ENCODE measurements at regions not wholly inside any gene's neighbourhood (a gene's known extent, or its start where the extent isn't known, plus 50 kb on each side); places are given as distances from the start of the nearest gene placed in this dataset.

DNA sequence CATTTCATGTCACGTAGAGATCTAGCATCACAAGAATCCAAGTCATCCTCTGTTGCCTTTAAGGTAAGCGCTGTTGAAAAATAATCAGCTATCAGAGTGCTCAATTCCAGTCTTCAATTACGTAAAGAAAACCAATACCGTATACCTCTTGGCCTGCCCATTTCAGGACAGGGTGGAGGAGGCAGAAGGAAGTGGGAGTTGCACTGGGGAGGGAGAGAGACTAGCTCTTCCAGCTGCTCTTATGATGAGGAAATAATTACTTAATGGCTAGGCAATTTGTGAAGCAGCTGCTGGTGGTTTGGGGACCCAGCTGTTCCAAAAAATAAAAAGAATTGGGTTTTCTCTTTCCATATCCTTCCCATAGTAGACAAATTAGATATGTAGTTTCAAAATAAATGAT lies 365.8 kb upstream of the MCTP2 start:
- DNase-seq = peak; percentile 47

- DNase-seq = no peak
Measured at GRCh38 chr15:93862791-93863190, 368.6 kb upstream of the MCTP2 start.

- no peak for DNase-seq
Measured at GRCh38 chr15:93861956-93862741, 369.2 kb upstream of the MCTP2 start.

DNA sequence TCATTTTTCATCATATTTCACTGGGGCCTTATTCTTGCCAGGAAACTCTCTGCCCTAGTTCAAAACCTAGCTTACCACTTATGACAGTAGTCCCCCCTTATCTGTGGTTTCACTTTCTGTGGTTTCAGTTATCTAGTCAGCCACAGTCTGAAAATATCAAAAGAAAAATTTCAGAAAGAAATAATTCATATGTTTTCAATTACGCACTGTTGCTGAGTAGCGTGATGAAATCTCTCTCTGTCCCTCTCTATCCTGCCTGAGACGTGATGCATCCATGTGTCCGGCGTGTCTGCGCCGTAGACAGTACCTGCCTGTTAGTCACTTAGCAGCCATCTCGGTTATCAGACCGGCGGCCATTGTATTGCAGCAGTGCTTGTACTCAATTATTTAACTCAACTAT lies 369.9 kb upstream of the MCTP2 start:
- peak; percentile 43 for DNase-seq

DNA sequence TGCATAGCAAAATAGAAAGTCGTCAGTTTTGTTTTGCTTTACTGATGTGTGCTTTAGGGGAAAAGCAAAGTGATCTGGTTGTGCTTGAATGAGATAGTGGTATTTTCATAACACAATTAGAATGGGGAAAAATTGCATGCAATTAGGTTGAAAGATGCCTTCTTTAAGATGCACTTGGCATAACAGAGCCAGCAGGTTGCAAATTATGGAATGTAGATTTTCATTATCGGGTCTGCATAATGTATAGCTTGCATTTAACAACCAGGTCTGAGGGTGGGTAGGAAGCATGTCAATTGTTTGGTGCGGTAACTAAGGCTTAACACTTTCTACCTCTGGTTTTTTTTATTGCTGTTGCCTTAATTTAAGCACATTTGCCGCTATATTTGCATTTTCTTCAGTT lies 370.7 kb upstream of the MCTP2 start:
- DNase-seq = no peak

DNA sequence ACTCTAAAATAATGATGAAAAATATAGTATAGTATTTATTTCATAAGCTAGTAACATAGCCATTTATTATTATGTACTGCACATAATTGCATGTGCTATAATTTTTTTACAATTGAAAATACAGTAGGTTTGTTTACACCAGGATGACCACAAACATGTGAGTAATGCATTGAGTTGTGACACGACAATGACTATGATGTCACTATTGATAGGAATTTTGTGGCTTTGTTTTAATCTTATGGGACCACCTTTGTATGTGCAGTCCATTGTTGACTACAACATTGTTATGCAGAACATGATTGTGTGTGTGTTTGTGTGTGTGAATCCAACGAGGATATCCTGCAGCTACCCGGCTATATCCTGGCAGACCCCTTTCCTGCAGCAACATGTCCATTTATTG lies 372.2 kb upstream of the MCTP2 start:
- DNase-seq = no peak

DNA sequence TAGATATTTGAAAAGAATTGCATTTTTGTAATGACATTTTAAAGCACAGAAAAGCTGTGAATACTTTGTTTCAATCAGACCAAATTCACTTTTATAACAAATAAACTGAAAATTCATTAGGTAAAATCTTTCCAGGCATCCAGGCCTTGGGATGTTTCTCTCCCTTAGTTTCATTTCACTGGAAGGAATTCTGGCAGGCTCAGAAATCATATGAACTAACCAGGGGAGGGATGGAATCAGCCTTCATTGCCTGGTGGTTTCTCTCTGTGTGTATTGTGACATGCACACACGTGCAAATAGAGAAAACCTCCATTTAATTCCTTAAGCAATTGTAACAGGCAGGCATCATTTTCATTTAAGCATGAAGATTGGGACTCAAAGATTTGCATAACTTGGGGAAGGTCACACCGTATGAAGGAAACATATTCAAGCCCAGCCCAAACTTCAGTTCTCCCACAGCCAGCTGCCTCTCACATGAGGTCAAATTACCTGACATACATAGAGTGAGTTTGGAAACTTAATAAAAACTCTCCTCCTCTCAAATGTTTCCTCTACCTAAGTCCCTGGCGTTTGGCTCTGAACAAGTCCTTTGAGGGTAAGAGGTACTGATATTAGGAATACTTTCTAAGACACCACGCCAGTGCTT lies 376.1 kb upstream of the MCTP2 start:
- no peak for DNase-seq

DNA sequence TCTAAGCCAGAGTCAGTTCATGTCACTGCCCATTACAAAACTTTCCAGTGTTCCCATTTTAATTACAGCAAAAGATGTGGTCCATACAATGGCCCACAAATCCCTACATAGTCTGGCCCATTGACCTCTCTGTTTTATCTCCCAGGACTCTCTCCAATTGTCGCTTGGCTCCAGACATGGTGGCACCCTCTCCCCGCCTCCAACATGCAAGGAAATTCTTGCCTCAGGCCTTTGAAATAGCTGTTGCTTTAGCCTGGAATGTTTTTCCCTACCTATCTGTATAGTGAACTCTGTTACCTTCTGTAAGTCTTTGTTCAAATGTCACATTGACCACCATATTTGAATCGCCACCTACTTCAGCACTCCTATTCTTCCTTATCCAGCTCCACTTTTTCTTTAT lies 377.3 kb upstream of the MCTP2 start:
- no peak for DNase-seq

- DNase-seq = no peak
Measured at GRCh38 chr15:93852761-93853160, 378.6 kb upstream of the MCTP2 start.

DNA sequence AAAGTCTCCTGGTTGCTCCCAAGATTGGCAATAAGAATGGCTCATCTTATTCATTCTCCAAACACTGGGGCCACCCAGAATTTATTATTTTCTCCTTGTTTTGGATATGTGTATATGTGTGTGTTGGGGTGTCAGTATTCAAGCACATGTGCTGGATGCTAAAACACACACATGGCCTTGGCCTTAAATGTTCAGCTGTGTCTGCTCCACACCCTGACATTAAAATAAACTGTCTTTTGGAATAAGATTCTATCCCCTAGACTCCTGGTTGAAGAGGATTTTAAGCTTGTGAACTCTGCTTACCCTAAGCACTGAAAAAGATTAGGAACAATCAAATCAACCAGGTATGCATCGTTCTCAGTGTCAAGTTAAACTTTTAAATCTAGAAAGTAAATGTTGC lies 382.9 kb upstream of the MCTP2 start:
- DNase-seq = peak; percentile 57

- DNase-seq = no peak
Measured at GRCh38 chr15:93848076-93848475, 383.3 kb upstream of the MCTP2 start.

DNA sequence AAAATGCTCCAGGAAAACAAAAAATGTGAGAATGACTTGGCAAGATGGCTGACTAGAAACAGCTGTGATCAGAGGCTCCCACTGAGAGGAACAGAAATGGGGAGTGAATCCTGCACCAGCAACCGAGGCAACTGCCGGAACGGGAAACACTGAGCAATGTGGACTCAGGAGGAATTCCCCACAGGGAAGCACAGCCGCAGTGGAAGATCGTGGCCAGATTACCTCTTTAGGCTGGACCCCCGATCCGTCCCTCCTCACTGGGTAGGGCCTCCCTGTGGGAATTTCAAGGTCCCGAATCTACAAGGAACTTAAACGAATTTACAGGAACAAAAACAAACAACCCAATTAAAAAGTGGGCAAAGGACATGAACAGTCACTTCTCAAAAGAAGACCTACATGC lies 385.2 kb upstream of the MCTP2 start:
- DNase-seq = no peak

- DNase-seq = no peak
Measured at GRCh38 chr15:93837450-93837849, 393.9 kb upstream of the MCTP2 start.

GRCh38 chr15:93835344-93835743 lies 396.0 kb upstream of the MCTP2 start:
- DNase-seq = no peak

- no peak for DNase-seq
Measured at GRCh38 chr15:93831641-93832040, 399.7 kb upstream of the MCTP2 start.

GRCh38 chr15:93830221-93831080 lies 400.9 kb upstream of the MCTP2 start:
- DNase-seq = no peak

DNA sequence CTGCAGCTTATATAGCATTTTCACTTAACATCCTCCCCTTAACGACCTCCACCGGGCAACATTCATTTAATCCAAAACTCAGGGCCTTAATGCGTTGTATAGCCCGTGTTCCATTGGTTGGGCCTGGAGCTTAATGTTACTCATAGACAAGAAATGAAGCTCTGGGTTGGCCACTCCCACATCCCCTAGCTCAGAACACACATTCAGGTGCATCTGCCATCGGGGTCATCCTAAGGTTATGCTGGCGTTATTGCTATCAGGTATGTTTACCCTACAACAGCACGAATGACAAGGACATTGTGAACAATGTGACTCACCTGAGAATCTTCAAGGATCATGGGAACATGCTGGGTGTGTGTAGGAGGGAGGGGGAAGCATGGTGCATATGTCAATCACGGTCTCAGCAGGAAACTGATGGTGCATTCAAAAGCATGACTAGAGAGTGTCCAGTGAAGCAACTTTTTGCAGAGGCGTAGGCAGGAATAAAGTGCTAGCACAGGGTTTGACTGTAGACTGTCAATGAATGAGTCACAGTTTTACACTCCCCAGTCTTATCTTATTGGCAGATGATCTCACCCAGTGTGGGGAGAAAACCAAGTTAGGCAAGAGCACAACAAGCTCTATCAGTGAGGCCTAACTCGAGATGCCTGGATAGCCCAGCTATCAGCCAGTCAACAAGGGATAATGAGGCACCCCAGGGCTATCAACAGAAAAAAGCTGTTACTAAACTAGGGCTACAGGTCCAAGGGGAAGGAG lies 402.1 kb upstream of the MCTP2 start:
- peak; percentile 31 for DNase-seq

- DNase-seq = peak; percentile 94
Measured at GRCh38 chr15:93826790-93827189, 404.6 kb upstream of the MCTP2 start.

DNA sequence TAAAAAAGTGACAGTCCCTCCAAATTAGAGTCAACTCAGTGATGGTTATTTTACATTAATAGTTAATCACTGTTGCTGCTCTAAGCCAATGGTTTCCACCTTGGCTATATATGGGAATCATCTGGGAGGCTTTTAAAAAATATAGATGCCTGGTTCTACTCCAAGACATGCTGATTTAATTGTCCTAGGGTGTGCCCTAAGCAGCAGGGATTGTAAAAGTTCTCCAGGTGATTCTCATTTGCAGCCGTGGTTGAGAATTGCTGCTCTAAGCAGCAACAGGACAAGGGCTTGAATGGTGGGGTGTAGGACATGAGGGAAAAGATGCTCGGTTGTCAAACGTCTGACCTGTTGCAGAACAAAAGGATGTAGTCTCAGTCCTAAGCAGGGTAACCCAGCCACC lies 405.1 kb upstream of the MCTP2 start:
- DNase-seq = peak; percentile 91

GRCh38 chr15:93825682-93826081 lies 405.7 kb upstream of the MCTP2 start:
- peak; percentile 84 for DNase-seq

- peak; percentile 94 for DNase-seq
Measured at GRCh38 chr15:93823971-93824913, 407.1 kb upstream of the MCTP2 start.

All from skin of body (tissue), 1 donor.